HCT116 (cell line): ENCODE measurements at regions not wholly inside any gene's neighbourhood (a gene's known extent, or its start where the extent isn't known, plus 50 kb on each side); places are given as distances from the start of the nearest gene placed in this dataset.

ENCODE experiments used
- CEBPB ChIP-seq: IDR thresholded peaks from 2 replicates; pipeline ENCODE4 v1.6.1; 2012; ENCODE audit warnings: low read depth
- CTCF ChIP-seq, 3 experiments: fragments of 200-600 bp in 1 of 3; sonication (generic) in 1 of 3; IDR thresholded peaks in 2 of 3; conservative IDR thresholded peaks in 1 of 3; 2 replicates each; pipeline ENCODE4 v1.5.1; 2012 to 2017; ENCODE audit warnings: low read depth in 2 of 3, low read length in 2 of 3, antibody characterized with exemption in 1 of 3, borderline replicate concordance in 1 of 3, control low read depth in 1 of 3, mild to moderate bottlenecking in 1 of 3, mixed read lengths in 1 of 3, mixed run types in 1 of 3, moderate library complexity in 1 of 3; ENCODE audit not compliant: insufficient read depth in 1 of 3
- EZH2 ChIP-seq: fragments of 200-600 bp; sonication (generic); IDR thresholded peaks from 2 replicates; pipeline ENCODE4 v1.6.1; 2017; ENCODE audit warnings: antibody characterized with exemption, mixed run types
- EZH2phosphoT487 ChIP-seq: fragments of 200-600 bp; IDR thresholded peaks from 2 replicates; pipeline ENCODE4 v1.6.1; 2018; ENCODE audit warnings: antibody characterized with exemption, borderline replicate concordance
- FOSL1 ChIP-seq: IDR thresholded peaks from 2 replicates; pipeline ENCODE4 v1.6.1; 2012; ENCODE audit warnings: low read depth
- POLR2A ChIP-seq: IDR thresholded peaks from 2 replicates; pipeline ENCODE4 v1.7.0; 2011; ENCODE audit warnings: borderline replicate concordance; ENCODE audit not compliant: insufficient read depth, insufficient read length; ENCODE audit errors: extremely low read depth
- REST ChIP-seq: IDR thresholded peaks from 2 replicates; pipeline ENCODE4 v1.6.1; 2012; ENCODE audit warnings: low read depth
- YY1 ChIP-seq: IDR thresholded peaks from 2 replicates; pipeline ENCODE4 v1.6.1; 2011; ENCODE audit warnings: low read length, low read depth, moderate library complexity, mild to moderate bottlenecking; ENCODE audit not compliant: insufficient replicate concordance; ENCODE audit errors: extremely low read depth
- ZNF274 ChIP-seq: fragments of 200-500 bp; sonication (Bioruptor generic); IDR thresholded peaks from 2 replicates; pipeline ENCODE4 v1.6.1; 2014; ENCODE audit warnings: mild to moderate bottlenecking, low read depth, low read length, inconsistent platforms

GRCh38 chr3:115470254-115470653 is 153.1 kb upstream of the GAP43 start:
- no peak for TF ChIP-seq CTCF (IDR thresholded peaks at IDR 0.05 in 2 of 3, conservative IDR thresholded peaks at IDR 0.05 in 1 of 3; ENCODE audit: borderline replicate concordance in 1 of 3, insufficient read depth in 1 of 3, low read depth in 2 of 3, low read length in 2 of 3)
- TF ChIP-seq YY1 = no peak
- no peak for TF ChIP-seq POLR2A
- TF ChIP-seq EZH2 = no peak
- no peak for TF ChIP-seq FOSL1
- TF ChIP-seq ZNF274 = no peak
- no peak for TF ChIP-seq CEBPB
- TF ChIP-seq REST = no peak
- TF ChIP-seq EZH2phosphoT487 = no peak
